OCI-LY1 (cell line): ENCODE measurements at regions not wholly inside any gene's neighbourhood (a gene's known extent, or its start where the extent isn't known, plus 50 kb on each side); places are given as distances from the start of the nearest gene placed in this dataset.

ENCODE experiments used
- CTCF ChIP-seq: fragments of 200-600 bp; sonication (generic), shearing (Covaris generic); IDR thresholded peaks from 2 replicates; pipeline ENCODE4 v1.5.1; 2017; ENCODE audit warnings: mild to moderate bottlenecking, antibody characterized with exemption, low read length, moderate library complexity, mixed read lengths
- EZH2 ChIP-seq: fragments of 200-600 bp; sonication (generic), shearing (Covaris generic); IDR thresholded peaks from 2 replicates; pipeline ENCODE4 v1.8.0; 2017; ENCODE audit warnings: borderline replicate concordance, mixed run types, mild to moderate bottlenecking, antibody characterized with exemption, low read length, moderate library complexity, mixed read lengths

- TF ChIP-seq CTCF = no peak
- TF ChIP-seq EZH2 = no peak
Observed at GRCh38 chr1:229943988-229944743, 122.9 kb upstream of the GALNT2 start.
